ENCODE measurements at regions not wholly inside any gene's neighbourhood (a gene's known extent, or its start where the extent isn't known, plus 50 kb on each side); places are given as distances from the start of the nearest gene placed in this dataset.

DNA sequence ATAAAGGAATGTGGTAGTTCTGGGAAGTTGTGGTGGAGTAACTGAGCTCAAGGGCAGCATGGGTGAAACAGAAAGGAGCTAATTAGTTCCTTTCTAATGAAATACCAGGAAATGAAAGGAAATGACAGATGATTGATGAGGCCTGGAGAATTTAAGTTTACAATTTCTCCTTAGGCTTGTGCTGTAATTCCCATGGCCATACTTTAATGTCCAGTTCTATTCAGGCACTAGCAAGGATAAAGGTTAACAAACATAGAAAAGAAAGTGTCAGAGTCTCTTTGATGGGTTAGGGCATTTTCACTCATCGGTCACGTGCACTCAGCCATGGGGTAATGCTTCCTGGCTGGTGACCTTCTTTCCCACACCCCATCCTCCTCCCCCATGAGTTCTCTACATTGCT is 70.3 kb downstream of the CTSL start:
- ChIA-PET POLR2A (no interaction called here), CTCF (interaction anchor here (0.5 kb wide), 1 partner anchor 595 kb away, joined by 3 read pairs; no protein-coding TSS in a partner anchor)
- Histone ChIP-seq H3K4me3 (ENCODE audit: low read depth in 2 of 2, low read length in 2 of 2) (no peak overlapping the region), H3K36me3 (ENCODE audit: control insufficient read depth, insufficient read depth, low read length) (no peaks in the 10 kb centered on the region), H3K27me3 (ENCODE audit: control insufficient read depth, insufficient read depth, low read length) (no peaks in the 10 kb centered on the region), H3K27ac (ENCODE audit: low read length) (no peak overlapping the region), H3K9me3 (ENCODE audit: control insufficient read depth, insufficient read depth, low read depth, low read length) (no peaks in the 10 kb centered on the region), H3K4me1 (ENCODE audit: control insufficient read depth, insufficient read depth, low read length) (no peaks in the 10 kb centered on the region)
- in situ Hi-C loops (cut with HindIII; ENCODE audit: low pct_unique_long_range_greater_than_20kb, low sequenced_read_pairs) (no loop called here), intact Hi-C loops (cut with micrococcal nuclease; ENCODE audit: unreplicated experiment) (no loop called here)
- no peak for ATAC-seq
- TF ChIP-seq POLR2AphosphoS5 (IDR thresholded peaks at IDR 0.05; ENCODE audit: low read depth, low read length) (no peak), SIN3A (IDR thresholded peaks at IDR 0.05; ENCODE audit: borderline replicate concordance, insufficient read depth, low read depth, low read length) (no peak), TCF7L2 (IDR thresholded peaks at IDR 0.05; ENCODE audit: low read depth, low read length) (no peak)
- TF ChIP-seq, protein P1, sequence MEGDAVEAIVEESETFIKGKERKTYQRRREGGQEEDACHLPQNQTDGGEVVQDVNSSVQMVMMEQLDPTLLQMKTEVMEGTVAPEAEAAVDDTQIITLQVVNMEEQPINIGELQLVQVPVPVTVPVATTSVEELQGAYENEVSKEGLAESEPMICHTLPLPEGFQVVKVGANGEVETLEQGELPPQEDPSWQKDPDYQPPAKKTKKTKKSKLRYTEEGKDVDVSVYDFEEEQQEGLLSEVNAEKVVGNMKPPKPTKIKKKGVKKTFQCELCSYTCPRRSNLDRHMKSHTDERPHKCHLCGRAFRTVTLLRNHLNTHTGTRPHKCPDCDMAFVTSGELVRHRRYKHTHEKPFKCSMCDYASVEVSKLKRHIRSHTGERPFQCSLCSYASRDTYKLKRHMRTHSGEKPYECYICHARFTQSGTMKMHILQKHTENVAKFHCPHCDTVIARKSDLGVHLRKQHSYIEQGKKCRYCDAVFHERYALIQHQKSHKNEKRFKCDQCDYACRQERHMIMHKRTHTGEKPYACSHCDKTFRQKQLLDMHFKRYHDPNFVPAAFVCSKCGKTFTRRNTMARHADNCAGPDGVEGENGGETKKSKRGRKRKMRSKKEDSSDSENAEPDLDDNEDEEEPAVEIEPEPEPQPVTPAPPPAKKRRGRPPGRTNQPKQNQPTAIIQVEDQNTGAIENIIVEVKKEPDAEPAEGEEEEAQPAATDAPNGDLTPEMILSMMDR (IDR thresholded peaks at IDR 0.05), result no peak
- no TSS peak for BruUV-seq (replicated peaks)
- no peak for DNase-seq (ENCODE audit: low read depth, low spot score)

DNA sequence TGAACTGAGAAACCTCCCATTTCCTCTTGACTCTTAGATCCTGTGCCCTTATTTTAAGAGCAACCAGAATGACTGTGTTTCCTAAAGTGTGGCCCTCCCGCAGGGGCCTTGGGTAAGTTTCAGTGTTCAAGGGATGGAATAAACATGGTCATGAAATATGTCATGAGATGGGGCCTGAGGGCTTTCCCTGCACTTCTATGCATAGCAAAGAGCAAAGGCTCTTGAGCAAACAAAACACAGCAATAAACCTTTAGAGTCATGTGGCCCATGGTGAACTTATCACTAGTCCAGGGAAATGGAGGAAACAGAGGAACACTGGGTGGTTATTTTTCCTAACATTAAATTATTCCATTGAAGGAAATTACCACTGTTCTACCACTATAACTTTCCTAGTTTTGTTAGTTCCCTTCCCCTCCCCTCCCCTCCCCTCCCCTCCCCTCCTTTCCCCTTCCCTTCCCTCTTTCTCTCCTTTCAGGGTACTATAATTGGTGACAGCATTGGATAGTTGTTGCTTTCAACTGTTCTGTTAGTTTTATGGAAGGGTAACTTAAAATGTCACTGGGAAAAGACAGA is 72.4 kb downstream of the CTSL start:
- no peaks in the 10 kb centered on the region for H3K36me3 ChIP-seq (ENCODE audit: control insufficient read depth, insufficient read depth, low read length)
- no peak overlapping the region for H3K4me3 ChIP-seq (ENCODE audit: low read depth in 2 of 2, low read length in 2 of 2)
- DNase-seq (ENCODE audit: low read depth, low spot score), result no peak
- H3K9me3 ChIP-seq (ENCODE audit: control insufficient read depth, insufficient read depth, low read depth, low read length), result no peaks in the 10 kb centered on the region
- no peak overlapping the region for H3K27ac ChIP-seq (ENCODE audit: low read length)
- CTCF ChIA-PET, result no interaction called here
- H3K27me3 ChIP-seq (ENCODE audit: control insufficient read depth, insufficient read depth, low read length), result no peaks in the 10 kb centered on the region
- TF ChIP-seq, protein P1 (IDR thresholded peaks at IDR 0.05), result no peak
- TF ChIP-seq SIN3A (IDR thresholded peaks at IDR 0.05; ENCODE audit: borderline replicate concordance, insufficient read depth, low read depth, low read length) (no peak), TCF7L2 (IDR thresholded peaks at IDR 0.05; ENCODE audit: low read depth, low read length) (no peak), POLR2AphosphoS5 (IDR thresholded peaks at IDR 0.05; ENCODE audit: low read depth, low read length) (no peak)
- TF ChIP-seq, protein P2, sequence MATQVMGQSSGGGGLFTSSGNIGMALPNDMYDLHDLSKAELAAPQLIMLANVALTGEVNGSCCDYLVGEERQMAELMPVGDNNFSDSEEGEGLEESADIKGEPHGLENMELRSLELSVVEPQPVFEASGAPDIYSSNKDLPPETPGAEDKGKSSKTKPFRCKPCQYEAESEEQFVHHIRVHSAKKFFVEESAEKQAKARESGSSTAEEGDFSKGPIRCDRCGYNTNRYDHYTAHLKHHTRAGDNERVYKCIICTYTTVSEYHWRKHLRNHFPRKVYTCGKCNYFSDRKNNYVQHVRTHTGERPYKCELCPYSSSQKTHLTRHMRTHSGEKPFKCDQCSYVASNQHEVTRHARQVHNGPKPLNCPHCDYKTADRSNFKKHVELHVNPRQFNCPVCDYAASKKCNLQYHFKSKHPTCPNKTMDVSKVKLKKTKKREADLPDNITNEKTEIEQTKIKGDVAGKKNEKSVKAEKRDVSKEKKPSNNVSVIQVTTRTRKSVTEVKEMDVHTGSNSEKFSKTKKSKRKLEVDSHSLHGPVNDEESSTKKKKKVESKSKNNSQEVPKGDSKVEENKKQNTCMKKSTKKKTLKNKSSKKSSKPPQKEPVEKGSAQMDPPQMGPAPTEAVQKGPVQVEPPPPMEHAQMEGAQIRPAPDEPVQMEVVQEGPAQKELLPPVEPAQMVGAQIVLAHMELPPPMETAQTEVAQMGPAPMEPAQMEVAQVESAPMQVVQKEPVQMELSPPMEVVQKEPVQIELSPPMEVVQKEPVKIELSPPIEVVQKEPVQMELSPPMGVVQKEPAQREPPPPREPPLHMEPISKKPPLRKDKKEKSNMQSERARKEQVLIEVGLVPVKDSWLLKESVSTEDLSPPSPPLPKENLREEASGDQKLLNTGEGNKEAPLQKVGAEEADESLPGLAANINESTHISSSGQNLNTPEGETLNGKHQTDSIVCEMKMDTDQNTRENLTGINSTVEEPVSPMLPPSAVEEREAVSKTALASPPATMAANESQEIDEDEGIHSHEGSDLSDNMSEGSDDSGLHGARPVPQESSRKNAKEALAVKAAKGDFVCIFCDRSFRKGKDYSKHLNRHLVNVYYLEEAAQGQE (IDR thresholded peaks at IDR 0.05; ENCODE audit: insufficient read depth in 1 of 2, low read depth in 2 of 2, low read length in 1 of 2), result no peak
- no peaks in the 10 kb centered on the region for H3K4me1 ChIP-seq (ENCODE audit: control insufficient read depth, insufficient read depth, low read length)
- intact Hi-C loops (cut with micrococcal nuclease; ENCODE audit: unreplicated experiment) (no loop called here), in situ Hi-C loops (cut with HindIII; ENCODE audit: low pct_unique_long_range_greater_than_20kb, low sequenced_read_pairs) (no loop called here)
- no TSS peak for BruUV-seq (replicated peaks)
- ATAC-seq, result no peak
- POLR2A ChIA-PET, result no interaction called here

Data from Panc1 (cell line).